Fibroblast of lung (primary cell): ENCODE measurements at regions not wholly inside any gene's neighbourhood (a gene's known extent, or its start where the extent isn't known, plus 50 kb on each side); places are given as distances from the start of the nearest gene placed in this dataset.

Experiments
- DNase-seq, 2 donors: peaks; one replicate each; pipeline versions ENCODE4 v3.0.0 to v3.0.0-alpha.2; 2010; ENCODE audit warnings: low read depth in 2 of 2
- H2AFZ ChIP-seq: 2 replicates; pipeline ENCODE4 v1.5.1; 2012; ENCODE audit warnings: low read length, control low read depth, inconsistent platforms
- H3K27ac ChIP-seq: 2 replicates; pipeline ENCODE4 v1.5.1; 2011; ENCODE audit warnings: low read length, control low read depth; ENCODE audit not compliant: insufficient read depth
- H3K27me3 ChIP-seq: 2 replicates; pipeline ENCODE4 v1.5.1; 2011; ENCODE audit warnings: mild to moderate bottlenecking, low read length; ENCODE audit not compliant: control insufficient read depth, insufficient read depth
- H3K36me3 ChIP-seq: 2 replicates; pipeline ENCODE4 v1.5.1; 2011; ENCODE audit warnings: low read length; ENCODE audit not compliant: control insufficient read depth, insufficient read depth
- H3K4me1 ChIP-seq: 2 replicates; pipeline ENCODE4 v1.5.1; 2011; ENCODE audit warnings: low read length; ENCODE audit not compliant: control insufficient read depth, insufficient read depth; ENCODE audit errors: extremely low read depth
- H3K4me2 ChIP-seq: 2 replicates; pipeline ENCODE4 v1.5.1; 2011; ENCODE audit warnings: low read length, control low read depth; ENCODE audit not compliant: insufficient read depth; ENCODE audit errors: extremely low read depth
- H3K4me3 ChIP-seq, 4 experiments: fragments of 200-600 bp in 1 of 4; sonication (generic) in 1 of 4; replicated peaks in 1 of 4; 2 replicates each; pipeline ENCODE4 v1.5.1; 2011 to 2016; ENCODE audit warnings: low read length in 4 of 4, low read depth in 3 of 4, mild to moderate bottlenecking in 3 of 4, control low read depth in 2 of 4, inconsistent platforms in 1 of 4, mixed read lengths in 1 of 4; ENCODE audit not compliant: insufficient read depth in 1 of 4; ENCODE audit errors: control extremely low read depth in 1 of 4
- H3K79me2 ChIP-seq: 2 replicates; pipeline ENCODE4 v1.5.1; 2012; ENCODE audit warnings: mild to moderate bottlenecking, low read length, inconsistent platforms; ENCODE audit not compliant: control insufficient read depth, insufficient read depth
- H3K9ac ChIP-seq: 2 replicates; pipeline ENCODE4 v1.5.1; 2011; ENCODE audit warnings: mild to moderate bottlenecking, low read length, control low read depth; ENCODE audit not compliant: insufficient read depth
- H3K9me3 ChIP-seq: 2 replicates; pipeline ENCODE4 v1.5.1; 2012; ENCODE audit warnings: low read depth, low read length; ENCODE audit not compliant: control insufficient read depth, insufficient read depth
- H4K20me1 ChIP-seq: 2 replicates; pipeline ENCODE4 v1.5.1; 2011; ENCODE audit warnings: low read length; ENCODE audit not compliant: control insufficient read depth, insufficient read depth; ENCODE audit errors: extremely low read depth
- CTCF ChIP-seq, 2 donors: IDR thresholded peaks in 1 of 2; conservative IDR thresholded peaks in 1 of 2; 1 replicate in 1 of 2; 2 replicates in 1 of 2; pipeline ENCODE4 v1.5.1; 2011 to 2012; ENCODE audit warnings: low read length in 2 of 2, control low read depth in 1 of 2, inconsistent platforms in 1 of 2, low read depth in 1 of 2, mild to moderate bottlenecking in 1 of 2
- EZH2 ChIP-seq: IDR thresholded peaks from 2 replicates; pipeline ENCODE4 v1.5.1; 2012; ENCODE audit warnings: low read length, control low read depth, mild to moderate bottlenecking; ENCODE audit errors: missing control alignments

- no peak for DNase-seq
- Histone ChIP-seq H3K27me3 (no peaks in the 10 kb centered on the region), H3K36me3 (no peaks in the 10 kb centered on the region), H3K79me2 (no peaks in the 10 kb centered on the region), H3K4me3 (no peak overlapping the region), H2AFZ (no peak overlapping the region), H3K27ac (no peak overlapping the region), H4K20me1 (no peaks in the 10 kb centered on the region), H3K9me3 (no peaks in the 10 kb centered on the region), H3K9ac (no peak overlapping the region), H3K4me1 (no peaks in the 10 kb centered on the region), H3K4me2 (no peak overlapping the region)
- TF ChIP-seq EZH2, result no peak
- no peak for TF ChIP-seq CTCF (conservative IDR thresholded peaks at IDR 0.05 in 1 of 2, IDR thresholded peaks at IDR 0.05 in 1 of 2; ENCODE audit: low read depth in 1 of 2, low read length in 2 of 2)
Observed at GRCh38 chr3:73908218-73908617, 283.5 kb upstream of the PDZRN3 start.

GRCh38 chr3:73901686-73902085 lies 276.9 kb upstream of the PDZRN3 start:
- Histone ChIP-seq H3K79me2 (no peaks in the 10 kb centered on the region), H3K4me1 (no peaks in the 10 kb centered on the region), H3K27ac (no peak overlapping the region), H4K20me1 (no peaks in the 10 kb centered on the region), H3K9me3 (no peaks in the 10 kb centered on the region), H3K36me3 (no peaks in the 10 kb centered on the region), H3K27me3 (no peaks in the 10 kb centered on the region), H3K9ac (no peak overlapping the region), H2AFZ (no peak overlapping the region), H3K4me3 (no peak overlapping the region), H3K4me2 (no peak overlapping the region)
- no peak for TF ChIP-seq EZH2
- no peak for TF ChIP-seq CTCF (conservative IDR thresholded peaks at IDR 0.05 in 1 of 2, IDR thresholded peaks at IDR 0.05 in 1 of 2; ENCODE audit: low read depth in 1 of 2, low read length in 2 of 2)
- DNase-seq, result no peak

- no peak overlapping the region for H3K27ac ChIP-seq
- H3K9me3 ChIP-seq, result no peaks in the 10 kb centered on the region
- no peaks in the 10 kb centered on the region for H3K79me2 ChIP-seq
- H3K36me3 ChIP-seq, result no peaks in the 10 kb centered on the region
- H3K27me3 ChIP-seq, result no peaks in the 10 kb centered on the region
- no peak for DNase-seq
- H4K20me1 ChIP-seq, result no peaks in the 10 kb centered on the region
- H2AFZ ChIP-seq, result no peak overlapping the region
- TF ChIP-seq CTCF (conservative IDR thresholded peaks at IDR 0.05 in 1 of 2, IDR thresholded peaks at IDR 0.05 in 1 of 2; ENCODE audit: low read depth in 1 of 2, low read length in 2 of 2) (no peak), EZH2 (no peak)
- no peaks in the 10 kb centered on the region for H3K4me1 ChIP-seq
- no peak overlapping the region for H3K4me2 ChIP-seq
- no peak overlapping the region for H3K4me3 ChIP-seq
- no peak overlapping the region for H3K9ac ChIP-seq
Observed at GRCh38 chr3:73894474-73895213, 269.9 kb upstream of the PDZRN3 start.
